HCT116 (cell line): ENCODE measurements at regions not wholly inside any gene's neighbourhood (a gene's known extent, or its start where the extent isn't known, plus 50 kb on each side); places are given as distances from the start of the nearest gene placed in this dataset.
"Not testable (repeated sequence)": the region's sequence is repeated elsewhere in the genome, so short reads cannot be mapped to it uniquely, and the experiment has no call there.

Experiments used
- ATAC-seq: fragments of 200-7000 bp; cut with Tn5 transposase; 2 replicates; pipeline ENCODE4 v1.9.1; 2020; ENCODE audit warnings: mild to moderate bottlenecking, moderate library complexity
- BruUV-seq: library from RNA; stranded (reverse); fragments of 400-500 nt; replicated peaks from 2 replicates; lab custom pipeline; 2021; lab: Mats Ljungman, UMichigan
- CTCF ChIA-PET: fragments of 300-600 bp; sonication (Branson Sonifier 250); formaldehyde crosslinking; loops from one replicate; lab custom pipeline; 2021; ENCODE audit warnings: antibody characterized with exemption; lab: Charles Lee
- POLR2A ChIA-PET: fragments of 300-600, 350-600 bp; sonication (Branson Sonifier 250); formaldehyde crosslinking; loops from one replicate; lab custom pipeline; 2021; ENCODE audit warnings: antibody characterized with exemption; lab: Charles Lee
- RAD21 ChIA-PET, 2 experiments: fragments of 300-600 bp; sonication (Branson Sonifier 250); formaldehyde crosslinking; loops; one replicate each; lab custom pipeline; 2023; ENCODE audit warnings: low total read pairs in 2 of 2; ENCODE audit not compliant: uncharacterized antibody in 2 of 2, unreplicated experiment in 2 of 2, low non-redundant PET in 1 of 2; lab: Charles Lee
- DNase-seq: peaks from one replicate; pipeline ENCODE4 v3.0.0-alpha.2; 2010; ENCODE audit warnings: low read depth, low spot score
- H2AFZ ChIP-seq: fragments of 200-600 bp; shearing (Covaris generic), sonication (generic); 2 replicates; pipeline ENCODE4 v1.6.1; 2017; ENCODE audit warnings: low read depth, mixed run types, mixed read lengths, antibody characterized with exemption, low read length; ENCODE audit not compliant: poor library complexity, severe bottlenecking
- H3K27ac ChIP-seq: 2 replicates; pipeline ENCODE4 v1.5.1; 2012; ENCODE audit warnings: low read depth, low read length
- H3K27me3 ChIP-seq: fragments of 200-600 bp; sonication (generic); 2 replicates; pipeline ENCODE4 v1.6.1; 2016; ENCODE audit warnings: mixed run types, low read length, mixed read lengths; ENCODE audit not compliant: insufficient read depth
- H3K36me3 ChIP-seq, 2 experiments: fragments of 200-500 bp in 1 of 2; fragments of 200-600 bp in 1 of 2; sonication (Bioruptor generic) in 1 of 2; sonication (generic) in 1 of 2; 2 replicates each; pipeline versions ENCODE4 v1.5.1 to v1.6.1; 2014 to 2016; ENCODE audit warnings: low read length in 2 of 2, inconsistent platforms in 1 of 2, mixed read lengths in 1 of 2, mixed run types in 1 of 2; ENCODE audit not compliant: insufficient read depth in 2 of 2, control insufficient read depth in 1 of 2
- H3K4me1 ChIP-seq, 2 experiments: fragments of 200-600 bp in 1 of 2; sonication (generic) in 1 of 2; 2 replicates each; pipeline versions ENCODE4 v1.5.1 to v1.6.1; 2012 to 2017; ENCODE audit warnings: low read length in 2 of 2, inconsistent platforms in 1 of 2, mild to moderate bottlenecking in 1 of 2, mixed read lengths in 1 of 2, mixed run types in 1 of 2, moderate library complexity in 1 of 2; ENCODE audit not compliant: insufficient read depth in 2 of 2, control insufficient read depth in 1 of 2
- H3K4me2 ChIP-seq: fragments of 200-600 bp; sonication (generic); 2 replicates; pipeline ENCODE4 v1.6.1; 2017; ENCODE audit warnings: mixed run types, low read length, mixed read lengths
- H3K4me3 ChIP-seq, 2 experiments: fragments of 200-600 bp in 1 of 2; sonication (generic) in 1 of 2; replicated peaks in 1 of 2; 2 replicates each; pipeline ENCODE4 v1.5.1; 2011 to 2016; ENCODE audit warnings: low read length in 2 of 2, control low read depth in 1 of 2, low read depth in 1 of 2, mild to moderate bottlenecking in 1 of 2, mixed read lengths in 1 of 2, mixed run types in 1 of 2
- H3K79me2 ChIP-seq: fragments of 200-600 bp; sonication (generic); 2 replicates; pipeline ENCODE4 v1.6.1; 2017; ENCODE audit warnings: mild to moderate bottlenecking, mixed run types, low read length, moderate library complexity, mixed read lengths; ENCODE audit not compliant: insufficient read depth
- H3K9ac ChIP-seq: fragments of 200-600 bp; sonication (generic); 2 replicates; pipeline ENCODE4 v1.6.1; 2016; ENCODE audit warnings: low read length, mixed read lengths
- H3K9me2 ChIP-seq: fragments of 200-600 bp; sonication (generic), shearing (Covaris generic); 2 replicates; pipeline ENCODE4 v1.6.1; 2017; ENCODE audit warnings: mixed run types, mild to moderate bottlenecking, moderate library complexity; ENCODE audit not compliant: insufficient read depth
- H3K9me3 ChIP-seq, 2 experiments: fragments of 200-500 bp in 1 of 2; fragments of 200-600 bp in 1 of 2; sonication (Bioruptor generic) in 1 of 2; sonication (generic) in 1 of 2; 2 replicates each; pipeline ENCODE4 v1.6.1; 2014 to 2017; ENCODE audit warnings: low read length in 2 of 2, mixed read lengths in 2 of 2, inconsistent platforms in 1 of 2, low read depth in 1 of 2, mild to moderate bottlenecking in 1 of 2, mixed run types in 1 of 2, moderate library complexity in 1 of 2; ENCODE audit not compliant: control insufficient read depth in 1 of 2, insufficient read depth in 1 of 2
- H4K20me1 ChIP-seq: fragments of 200-600 bp; sonication (generic), shearing (Covaris generic); 2 replicates; pipeline ENCODE4 v1.6.1; 2017; ENCODE audit warnings: mixed run types, mild to moderate bottlenecking, moderate library complexity; ENCODE audit not compliant: insufficient read depth
- CEBPB ChIP-seq: IDR thresholded peaks from 2 replicates; pipeline ENCODE4 v1.6.1; 2012; ENCODE audit warnings: low read depth
- ELF1 ChIP-seq: IDR thresholded peaks from 2 replicates; pipeline ENCODE4 v1.6.1; 2012; ENCODE audit warnings: low read depth, borderline replicate concordance
- EZH2 ChIP-seq: fragments of 200-600 bp; sonication (generic); IDR thresholded peaks from 2 replicates; pipeline ENCODE4 v1.6.1; 2017; ENCODE audit warnings: antibody characterized with exemption, mixed run types
- JUND ChIP-seq: IDR thresholded peaks from 2 replicates; pipeline ENCODE4 v1.6.1; 2012
- SIN3A ChIP-seq: IDR thresholded peaks from 2 replicates; pipeline ENCODE4 v1.6.1; 2012; ENCODE audit warnings: low read depth
- ZFX ChIP-seq: fragments of 450-650 bp; IDR thresholded peaks from 2 replicates; pipeline ENCODE4 v1.6.1; 2017
- ZNF274 ChIP-seq: fragments of 200-500 bp; sonication (Bioruptor generic); IDR thresholded peaks from 2 replicates; pipeline ENCODE4 v1.6.1; 2014; ENCODE audit warnings: mild to moderate bottlenecking, low read depth, low read length, inconsistent platforms
- intact Hi-C: fragments of 100-400 bp; cut with micrococcal nuclease; formaldehyde crosslinking; loops from 2 replicates; pipeline ENCODE4 v1.10.0; 2022
- TF ChIP-seq, protein P1 (sequence below): IDR thresholded peaks from 2 replicates; pipeline ENCODE4 v1.6.1; 2011; ENCODE audit warnings: mild to moderate bottlenecking, low read length, moderate library complexity; ENCODE audit not compliant: insufficient replicate concordance; ENCODE audit errors: extremely low read depth
- TF ChIP-seq, protein P2 (sequence below), 3 experiments: fragments of 200-600 bp in 1 of 3; sonication (generic) in 1 of 3; IDR thresholded peaks in 2 of 3; conservative IDR thresholded peaks in 1 of 3; 2 replicates each; pipeline ENCODE4 v1.5.1; 2012 to 2017; ENCODE audit warnings: low read depth in 2 of 3, low read length in 2 of 3, antibody characterized with exemption in 1 of 3, borderline replicate concordance in 1 of 3, control low read depth in 1 of 3, mild to moderate bottlenecking in 1 of 3, mixed read lengths in 1 of 3, mixed run types in 1 of 3, moderate library complexity in 1 of 3; ENCODE audit not compliant: insufficient read depth in 1 of 3
- TF ChIP-seq, protein P3 (sequence below): IDR thresholded peaks from 2 replicates; pipeline ENCODE4 v1.6.1; 2012

DNA sequence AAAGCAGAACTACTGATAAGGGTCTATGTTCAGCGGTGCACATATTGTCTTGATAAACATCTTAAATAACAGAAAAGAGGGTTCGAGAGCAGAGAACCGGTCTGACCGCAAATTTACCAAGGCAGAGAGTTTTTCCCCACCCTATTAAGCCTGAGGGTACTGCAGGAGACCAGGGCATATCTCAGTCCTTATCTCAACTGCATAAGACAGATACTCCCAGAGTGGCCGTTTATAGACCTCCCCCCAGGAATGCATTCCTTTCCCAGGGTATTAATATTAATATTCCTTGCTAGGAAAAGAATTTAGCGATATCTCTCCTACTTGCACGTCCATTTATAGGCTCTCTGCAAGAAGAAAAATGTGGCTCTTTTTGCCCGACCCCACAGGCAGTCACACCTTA lies 74.3 kb downstream of the CYP26B1 start:
- H3K9me3 ChIP-seq, DNase-seq, H3K27ac ChIP-seq, H4K20me1 ChIP-seq, H3K9ac ChIP-seq, POLR2A ChIA-PET, intact Hi-C loops, ATAC-seq, H3K36me3 ChIP-seq, H2AFZ ChIP-seq, CTCF ChIA-PET, H3K4me1 ChIP-seq, H3K79me2 ChIP-seq, H3K9me2 ChIP-seq, H3K4me3 ChIP-seq, H3K4me2 ChIP-seq, RAD21 ChIA-PET, BruUV-seq, H3K27me3 ChIP-seq: not testable (repeated sequence)

DNA sequence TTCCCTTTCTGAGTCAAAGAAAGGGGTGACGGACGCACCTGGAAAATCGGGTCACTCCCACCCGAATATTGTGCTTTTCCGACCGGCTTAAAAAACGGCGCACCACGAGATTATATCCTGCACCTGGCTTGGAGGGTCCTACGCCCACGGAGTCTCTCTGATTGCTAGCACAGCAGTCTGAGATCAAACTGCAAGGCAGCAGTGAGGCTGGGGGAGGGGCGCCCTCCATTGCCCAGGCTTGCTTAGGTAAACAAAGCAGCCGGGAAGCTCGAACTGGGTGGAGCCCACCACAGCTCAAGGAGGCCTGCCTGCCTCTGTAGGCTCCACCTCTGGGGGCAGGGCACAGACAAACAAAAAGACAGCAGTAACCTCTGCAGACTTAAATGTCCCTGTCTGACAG lies 83.5 kb downstream of the CYP26B1 start:
- intact Hi-C loops, POLR2A ChIA-PET, DNase-seq, CTCF ChIA-PET, H2AFZ ChIP-seq, BruUV-seq, H3K27me3 ChIP-seq, H3K36me3 ChIP-seq, H3K9me2 ChIP-seq, H3K79me2 ChIP-seq, H4K20me1 ChIP-seq, ATAC-seq, H3K4me2 ChIP-seq, H3K27ac ChIP-seq, RAD21 ChIA-PET, H3K4me3 ChIP-seq, H3K4me1 ChIP-seq, H3K9ac ChIP-seq, H3K9me3 ChIP-seq: not testable (repeated sequence)

DNA sequence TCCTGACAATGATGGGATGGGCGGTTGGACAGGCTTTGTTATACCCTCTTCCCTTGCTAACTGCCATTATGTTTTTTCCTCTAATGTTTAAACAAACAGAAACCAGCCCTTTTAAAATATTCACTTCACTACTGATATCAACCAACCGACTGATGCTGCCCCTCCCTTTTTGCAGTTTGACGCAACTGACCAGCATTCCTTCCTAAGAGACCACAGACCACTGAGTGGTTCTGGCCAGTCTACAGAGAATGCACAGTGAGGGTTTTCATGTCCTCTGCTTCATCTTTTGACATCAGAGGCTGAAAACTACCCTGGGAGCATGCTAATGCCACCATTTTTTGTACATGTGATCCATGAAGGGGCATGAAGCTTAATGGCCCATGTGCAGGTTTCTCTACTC lies 85.3 kb downstream of the CYP26B1 start:
- H3K27me3 ChIP-seq = no peaks in the 10 kb centered on the region
- no peaks in the 10 kb centered on the region for H3K4me1 ChIP-seq
- no peaks in the 10 kb centered on the region for H4K20me1 ChIP-seq
- no peak overlapping the region for H2AFZ ChIP-seq
- DNase-seq (no peak), ATAC-seq (no peak)
- no peak overlapping the region for H3K27ac ChIP-seq
- POLR2A ChIA-PET = no interaction called here
- H3K4me2 ChIP-seq = no peak overlapping the region
- no TSS peak for BruUV-seq
- RAD21 ChIA-PET = no interaction called here
- H3K79me2 ChIP-seq = no peaks in the 10 kb centered on the region
- H3K9me2 ChIP-seq = no peaks in the 10 kb centered on the region
- CTCF ChIA-PET = interaction anchor here (1.0 kb wide), 1 partner anchor 54 kb away, joined by 3 read pairs; no protein-coding TSS in a partner anchor
- intact Hi-C loops = no loop called here
- no peaks in the 10 kb centered on the region for H3K36me3 ChIP-seq
- H3K9ac ChIP-seq = no peak overlapping the region
- no peaks in the 10 kb centered on the region for H3K9me3 ChIP-seq
- H3K4me3 ChIP-seq = no peak overlapping the region
- TF ChIP-seq CEBPB (no peak), JUND (no peak), ELF1 (no peak), EZH2 (no peak), SIN3A (no peak), ZFX (no peak), ZNF274 (no peak)
- TF ChIP-seq, protein P1, sequence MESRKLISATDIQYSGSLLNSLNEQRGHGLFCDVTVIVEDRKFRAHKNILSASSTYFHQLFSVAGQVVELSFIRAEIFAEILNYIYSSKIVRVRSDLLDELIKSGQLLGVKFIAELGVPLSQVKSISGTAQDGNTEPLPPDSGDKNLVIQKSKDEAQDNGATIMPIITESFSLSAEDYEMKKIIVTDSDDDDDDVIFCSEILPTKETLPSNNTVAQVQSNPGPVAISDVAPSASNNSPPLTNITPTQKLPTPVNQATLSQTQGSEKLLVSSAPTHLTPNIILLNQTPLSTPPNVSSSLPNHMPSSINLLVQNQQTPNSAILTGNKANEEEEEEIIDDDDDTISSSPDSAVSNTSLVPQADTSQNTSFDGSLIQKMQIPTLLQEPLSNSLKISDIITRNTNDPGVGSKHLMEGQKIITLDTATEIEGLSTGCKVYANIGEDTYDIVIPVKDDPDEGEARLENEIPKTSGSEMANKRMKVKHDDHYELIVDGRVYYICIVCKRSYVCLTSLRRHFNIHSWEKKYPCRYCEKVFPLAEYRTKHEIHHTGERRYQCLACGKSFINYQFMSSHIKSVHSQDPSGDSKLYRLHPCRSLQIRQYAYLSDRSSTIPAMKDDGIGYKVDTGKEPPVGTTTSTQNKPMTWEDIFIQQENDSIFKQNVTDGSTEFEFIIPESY = no peak
- TF ChIP-seq, protein P2, sequence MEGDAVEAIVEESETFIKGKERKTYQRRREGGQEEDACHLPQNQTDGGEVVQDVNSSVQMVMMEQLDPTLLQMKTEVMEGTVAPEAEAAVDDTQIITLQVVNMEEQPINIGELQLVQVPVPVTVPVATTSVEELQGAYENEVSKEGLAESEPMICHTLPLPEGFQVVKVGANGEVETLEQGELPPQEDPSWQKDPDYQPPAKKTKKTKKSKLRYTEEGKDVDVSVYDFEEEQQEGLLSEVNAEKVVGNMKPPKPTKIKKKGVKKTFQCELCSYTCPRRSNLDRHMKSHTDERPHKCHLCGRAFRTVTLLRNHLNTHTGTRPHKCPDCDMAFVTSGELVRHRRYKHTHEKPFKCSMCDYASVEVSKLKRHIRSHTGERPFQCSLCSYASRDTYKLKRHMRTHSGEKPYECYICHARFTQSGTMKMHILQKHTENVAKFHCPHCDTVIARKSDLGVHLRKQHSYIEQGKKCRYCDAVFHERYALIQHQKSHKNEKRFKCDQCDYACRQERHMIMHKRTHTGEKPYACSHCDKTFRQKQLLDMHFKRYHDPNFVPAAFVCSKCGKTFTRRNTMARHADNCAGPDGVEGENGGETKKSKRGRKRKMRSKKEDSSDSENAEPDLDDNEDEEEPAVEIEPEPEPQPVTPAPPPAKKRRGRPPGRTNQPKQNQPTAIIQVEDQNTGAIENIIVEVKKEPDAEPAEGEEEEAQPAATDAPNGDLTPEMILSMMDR (IDR thresholded peaks at IDR 0.05 in 2 of 3, conservative IDR thresholded peaks at IDR 0.05 in 1 of 3; ENCODE audit: borderline replicate concordance in 1 of 3, insufficient read depth in 1 of 3, low read depth in 2 of 3, low read length in 2 of 3) = no peak
- TF ChIP-seq, protein P3, sequence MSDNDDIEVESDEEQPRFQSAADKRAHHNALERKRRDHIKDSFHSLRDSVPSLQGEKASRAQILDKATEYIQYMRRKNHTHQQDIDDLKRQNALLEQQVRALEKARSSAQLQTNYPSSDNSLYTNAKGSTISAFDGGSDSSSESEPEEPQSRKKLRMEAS = no peak
